Islet precursor cell (in vitro differentiated cells): ENCODE measurements at regions not wholly inside any gene's neighbourhood (a gene's known extent, or its start where the extent isn't known, plus 50 kb on each side); places are given as distances from the start of the nearest gene placed in this dataset.

Source experiments
- DNase-seq: peaks from one replicate; pipeline ENCODE4 v3.0.0-alpha.2; 2018

DNA sequence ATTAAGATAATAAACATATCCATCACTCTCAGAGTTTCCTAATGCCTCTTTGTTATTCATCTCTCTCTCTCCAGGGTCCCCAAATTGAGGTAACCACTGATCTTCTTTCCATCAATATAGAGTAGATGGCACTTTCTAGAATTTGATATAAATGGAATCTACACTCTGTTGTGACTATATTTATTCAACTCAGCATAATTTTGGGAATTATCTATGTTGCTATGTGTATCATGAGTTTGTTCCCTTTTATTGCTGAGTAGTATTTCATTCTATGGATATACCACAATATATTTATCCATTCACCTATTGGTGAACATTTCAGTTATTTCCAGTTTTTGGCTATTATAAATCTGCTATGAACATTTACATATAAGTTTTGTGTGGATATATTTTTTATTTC is 230.7 kb downstream of the HLX start:
- no peak for DNase-seq

DNA sequence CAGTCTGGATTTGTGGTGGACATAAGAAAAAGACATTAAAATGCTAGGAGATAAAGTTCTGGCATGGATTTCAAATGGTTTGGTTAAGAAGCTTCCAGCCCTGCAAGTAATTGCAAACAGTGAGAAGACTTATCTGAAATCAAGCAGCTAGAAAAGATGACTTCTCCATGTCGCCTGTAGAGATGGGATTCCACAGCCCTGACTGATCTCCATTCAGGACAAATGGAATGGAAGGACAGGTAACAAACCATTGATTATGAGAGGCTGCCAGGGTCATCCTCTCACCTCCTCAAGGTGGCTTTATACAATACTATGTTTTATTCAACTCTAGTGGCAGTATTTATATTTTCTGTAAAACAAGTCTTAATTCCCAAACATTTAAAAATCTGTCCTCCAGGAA is 237.9 kb downstream of the HLX start:
- no peak for DNase-seq

DNA sequence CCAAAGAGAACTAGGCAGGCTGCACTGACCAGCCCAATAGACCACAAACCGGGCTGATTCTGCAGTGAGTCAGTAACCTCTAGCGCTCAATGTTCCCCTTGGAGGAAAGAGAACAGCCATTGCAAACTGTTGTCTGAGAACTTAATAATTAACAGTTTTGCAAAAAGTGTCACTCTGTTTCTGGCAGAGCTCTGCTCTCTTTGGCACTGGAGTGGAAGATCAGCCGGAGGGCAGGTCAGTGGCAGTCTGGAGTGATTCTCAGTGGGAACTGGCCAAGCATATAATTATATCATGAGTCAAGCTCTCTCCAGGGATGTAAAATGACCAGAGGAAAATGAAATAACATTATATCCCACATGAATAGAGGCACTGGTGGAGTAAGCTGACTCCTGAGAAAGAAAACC is 238.3 kb downstream of the HLX start:
- peak; percentile 59 for DNase-seq

DNA sequence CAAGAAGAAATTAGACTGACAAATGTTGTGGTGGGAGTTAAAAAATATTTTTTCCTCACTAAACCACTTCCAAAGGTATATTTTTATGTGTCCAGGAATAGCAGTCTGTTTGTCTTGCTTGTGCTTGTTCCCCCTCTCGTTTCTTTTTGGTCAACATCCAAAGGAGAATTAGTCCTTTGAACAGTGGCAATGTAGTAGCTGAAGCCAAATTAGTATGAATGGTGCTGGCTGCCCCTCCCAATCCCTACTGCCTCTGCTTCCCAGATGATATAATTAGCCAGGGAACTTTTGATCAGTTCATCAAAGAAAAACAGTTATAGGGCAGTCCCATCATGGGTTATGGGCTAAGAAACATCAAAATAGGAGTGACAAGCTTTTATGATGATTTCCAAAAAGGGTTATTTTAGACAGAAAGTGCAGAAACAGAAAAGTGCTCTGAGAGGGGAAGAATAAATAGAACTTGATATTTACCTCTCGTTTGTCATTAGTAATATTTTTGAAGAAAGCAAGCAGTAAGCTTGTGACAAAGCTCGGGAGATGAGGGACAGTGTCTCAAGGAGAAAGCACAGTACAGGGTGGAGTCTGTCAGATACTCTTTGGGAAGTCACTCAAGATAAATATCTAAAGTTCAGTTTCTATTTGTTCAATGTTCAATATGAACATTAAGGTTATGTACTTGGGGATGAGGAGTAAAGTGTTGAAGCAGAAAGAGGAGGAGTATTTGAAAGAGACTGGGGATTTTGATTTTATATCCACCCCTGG is 239.1 kb downstream of the HLX start:
- no peak for DNase-seq

DNA sequence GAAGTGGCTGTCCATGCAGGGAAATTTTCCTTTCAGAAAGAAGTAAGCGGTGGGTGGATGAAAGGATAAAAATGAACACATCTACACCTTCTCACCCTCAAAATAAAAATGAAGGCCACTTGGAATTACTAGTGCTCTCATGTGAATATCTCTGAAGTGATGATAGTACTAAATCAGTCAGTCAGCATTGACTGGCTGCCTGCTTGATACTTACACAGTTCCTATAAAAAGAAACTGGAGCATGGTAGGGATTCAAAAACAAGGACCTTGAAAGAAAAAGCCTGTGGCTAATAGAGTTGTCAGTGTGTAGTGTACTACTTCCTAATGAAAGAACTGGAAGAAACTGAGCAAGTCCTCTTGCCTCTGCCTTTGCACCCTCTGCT is 239.7 kb downstream of the HLX start:
- DNase-seq, result no peak

DNA sequence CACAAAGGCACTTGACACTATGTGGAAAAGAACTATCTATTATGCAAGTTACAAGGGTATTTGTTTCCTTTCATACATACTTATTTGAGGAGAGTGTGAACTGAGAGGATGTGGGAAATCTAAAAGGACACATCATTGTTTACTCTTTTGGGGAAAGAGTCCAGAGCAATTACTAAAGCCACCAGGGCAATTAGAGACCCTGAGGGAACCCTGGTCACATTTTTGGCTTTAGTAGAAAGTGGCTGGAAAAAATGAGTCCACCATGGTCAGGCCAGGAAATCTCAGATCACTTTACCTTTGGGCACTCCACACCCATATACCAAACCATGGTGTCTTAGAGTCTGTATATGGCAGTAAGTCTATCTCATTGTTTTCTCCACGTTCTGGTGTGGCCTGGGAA is 243.3 kb downstream of the HLX start:
- no peak for DNase-seq

DNA sequence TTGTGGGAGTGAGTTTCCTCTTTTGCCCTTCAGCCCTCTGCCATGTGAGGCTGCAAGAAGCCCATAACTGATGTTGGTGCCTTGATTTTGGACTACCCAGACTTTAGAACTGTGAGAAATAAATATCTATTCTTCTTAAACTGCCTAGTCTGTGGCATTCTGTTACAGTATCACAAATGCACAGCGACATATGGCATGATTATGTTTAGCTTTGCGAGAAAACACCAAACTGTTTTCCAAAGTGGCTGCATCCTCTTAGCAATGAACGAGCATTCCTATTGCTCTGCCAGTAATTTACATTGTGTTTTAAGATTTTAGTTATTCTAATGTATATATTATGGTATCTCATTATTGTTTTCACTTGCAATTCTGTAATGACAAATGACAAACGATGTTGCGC is 246.7 kb downstream of the HLX start:
- DNase-seq, result no peak

DNA sequence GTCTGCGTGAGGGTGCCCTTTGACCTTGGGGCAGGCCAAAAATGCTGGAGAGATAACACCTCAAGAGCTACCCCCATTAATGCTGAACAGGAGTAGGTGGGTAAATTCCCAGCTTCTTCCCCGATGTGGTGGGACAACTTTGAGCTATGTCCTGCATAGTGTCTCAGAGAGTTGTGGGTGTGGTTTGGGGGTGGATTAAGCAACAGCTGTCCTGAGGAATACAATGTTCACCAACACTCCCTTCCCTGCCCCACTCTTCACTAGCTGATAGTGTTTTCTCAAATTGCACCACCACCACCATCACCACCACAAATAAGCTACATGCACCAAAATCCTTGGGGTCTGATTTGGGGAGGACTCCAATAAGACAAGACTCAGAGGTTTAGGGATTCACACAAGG is 258.4 kb downstream of the HLX start:
- DNase-seq, result no peak

DNA sequence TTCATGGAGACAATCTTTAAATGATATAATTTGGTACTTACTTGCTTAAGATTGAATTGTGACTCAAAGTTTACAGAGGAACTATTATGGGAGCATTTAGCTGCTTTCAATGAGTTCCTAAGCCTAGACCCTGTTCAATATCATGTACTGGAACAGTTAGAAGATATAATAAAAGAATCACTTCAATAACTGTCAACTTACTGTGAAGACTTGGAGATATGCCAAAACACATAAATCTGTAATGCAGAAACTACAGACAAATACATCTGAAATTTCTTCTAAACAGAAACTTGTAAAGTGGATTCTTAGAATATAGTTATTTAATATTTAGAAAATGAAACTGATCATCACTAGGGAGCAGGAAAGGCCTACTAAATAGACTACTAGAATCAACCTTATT is 259.3 kb downstream of the HLX start:
- DNase-seq, result no peak

DNA sequence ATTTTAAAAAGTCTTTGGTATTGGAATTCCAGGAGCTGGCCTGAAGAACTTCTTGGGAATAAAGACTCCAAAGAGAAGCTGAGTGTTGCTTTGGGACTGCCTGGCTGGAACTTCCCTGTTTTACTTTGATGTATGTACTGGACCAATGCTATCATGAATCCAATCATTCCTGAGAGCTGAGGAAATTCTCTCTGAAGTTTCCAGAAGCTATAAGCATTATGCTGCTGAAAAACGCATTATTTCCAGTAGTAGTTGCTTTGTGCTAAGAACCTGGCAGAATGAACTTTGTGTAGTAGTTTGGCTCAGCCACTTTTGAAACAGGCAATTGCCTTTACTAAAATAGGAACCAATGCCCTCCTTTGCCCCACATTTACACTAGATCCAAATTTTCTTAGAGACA is 260.7 kb downstream of the HLX start:
- DNase-seq, result no peak

DNA sequence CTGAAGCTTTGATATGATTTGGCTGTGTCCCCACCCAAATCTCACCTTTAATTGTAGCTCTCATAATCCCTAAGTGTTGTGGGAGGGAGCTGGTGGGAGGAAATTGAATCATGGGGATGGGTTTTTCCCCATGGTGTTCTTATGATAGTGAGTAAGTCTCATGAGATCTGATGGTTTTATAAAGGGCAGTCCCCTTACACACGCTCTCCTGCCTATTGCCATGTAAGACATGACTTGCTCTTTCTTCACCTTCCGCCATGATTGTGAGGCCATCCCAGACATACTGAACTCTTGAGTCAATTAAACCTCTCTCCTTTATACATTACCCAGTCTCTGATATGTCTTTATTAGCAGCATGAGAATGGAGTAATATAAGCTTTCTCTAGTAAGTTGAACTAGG is 261.9 kb downstream of the HLX start:
- DNase-seq, result no peak

DNA sequence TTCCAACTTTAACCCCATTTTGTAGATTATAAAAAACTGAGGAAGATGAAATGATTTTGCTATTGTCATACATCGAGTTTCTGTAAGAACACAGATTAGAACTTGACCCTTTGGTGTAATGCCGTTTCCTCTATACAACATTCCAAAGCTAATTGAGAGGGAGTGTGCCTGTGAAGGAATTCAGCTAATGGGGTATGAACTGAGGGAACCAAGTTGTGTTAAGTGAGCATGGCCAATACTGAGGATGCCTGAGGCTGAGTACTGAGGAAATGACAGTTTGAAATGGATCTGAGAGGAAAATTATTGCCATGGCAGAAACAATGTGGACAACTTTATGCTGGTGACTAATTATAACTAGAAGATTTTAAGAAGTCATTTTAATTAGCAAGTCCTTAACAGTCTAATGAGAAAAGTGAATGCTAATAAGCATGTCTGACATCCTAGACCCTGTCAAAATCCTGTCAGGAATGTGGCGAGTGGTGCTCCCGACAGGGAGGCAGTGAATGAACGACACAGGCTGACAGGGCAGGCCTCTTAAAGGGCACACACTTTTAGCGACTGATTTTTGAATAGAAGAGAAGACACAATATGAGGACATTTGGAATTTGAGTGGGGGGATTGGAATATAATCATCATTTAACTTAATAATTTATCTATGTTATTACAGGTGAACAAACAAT is 262.5 kb downstream of the HLX start:
- DNase-seq, result peak; percentile 72

DNA sequence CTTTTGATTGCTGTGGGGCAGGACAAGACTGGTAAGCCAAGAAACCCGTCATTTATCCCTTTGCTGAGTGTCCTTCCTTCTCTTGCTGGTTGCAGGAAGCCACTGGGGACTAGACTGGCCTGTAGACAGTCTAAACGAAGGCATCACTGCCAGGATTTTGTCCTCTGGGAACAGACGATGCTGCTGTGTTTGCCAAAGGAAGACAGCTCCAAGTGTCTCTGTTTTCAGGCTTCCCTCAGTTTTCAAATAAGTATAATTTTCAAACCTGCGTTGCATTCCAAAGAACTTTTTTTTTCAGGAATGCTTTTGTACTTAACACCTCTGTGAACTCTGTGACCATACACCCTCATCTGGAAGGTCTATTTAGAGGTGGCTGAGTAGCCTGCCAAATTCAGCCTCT is 269.4 kb downstream of the HLX start:
- no peak for DNase-seq

DNA sequence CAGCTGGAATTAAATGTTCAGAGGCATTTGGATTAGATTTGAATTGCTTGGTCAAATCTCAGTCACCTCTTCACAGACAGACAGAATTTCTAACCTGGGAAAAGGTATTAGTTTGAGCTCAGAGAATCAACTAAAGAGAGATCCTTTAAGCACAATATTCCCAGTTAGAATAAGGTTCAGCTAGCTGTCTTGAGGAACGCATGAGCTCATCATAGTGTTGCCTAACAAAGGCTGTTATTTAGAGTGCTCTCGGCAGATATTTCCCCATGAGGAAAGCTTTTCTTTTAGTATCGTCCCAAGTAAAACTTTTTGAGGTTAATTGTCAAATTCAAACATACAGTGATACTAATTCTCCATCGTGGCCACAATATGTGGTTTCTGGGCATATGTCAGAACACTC is 269.9 kb downstream of the HLX start:
- DNase-seq, result no peak

DNA sequence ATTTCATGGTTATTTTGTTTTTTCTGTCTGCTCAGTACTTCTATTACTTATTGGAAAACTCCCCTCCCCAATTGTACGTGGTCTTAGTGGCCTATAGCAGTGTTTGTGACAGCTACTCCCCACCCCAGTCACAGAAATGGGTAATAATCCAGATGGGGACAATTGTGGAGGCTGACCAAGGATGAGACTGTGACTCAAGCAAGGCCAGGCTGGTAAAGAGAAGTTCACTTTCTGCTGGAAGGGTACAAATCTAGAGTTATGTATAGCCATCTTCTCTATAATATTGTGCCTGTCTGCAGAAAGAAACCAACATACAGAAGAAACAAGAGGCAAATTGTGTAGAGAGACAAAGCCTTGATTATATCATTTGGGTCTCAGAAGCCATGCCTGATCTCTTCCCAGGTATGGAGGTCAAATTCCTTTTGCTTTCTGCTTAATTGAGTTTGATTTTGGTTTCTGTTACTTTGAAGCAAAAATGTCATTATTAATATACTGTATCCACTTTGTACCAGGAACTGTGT is 270.4 kb downstream of the HLX start:
- DNase-seq, result no peak

DNA sequence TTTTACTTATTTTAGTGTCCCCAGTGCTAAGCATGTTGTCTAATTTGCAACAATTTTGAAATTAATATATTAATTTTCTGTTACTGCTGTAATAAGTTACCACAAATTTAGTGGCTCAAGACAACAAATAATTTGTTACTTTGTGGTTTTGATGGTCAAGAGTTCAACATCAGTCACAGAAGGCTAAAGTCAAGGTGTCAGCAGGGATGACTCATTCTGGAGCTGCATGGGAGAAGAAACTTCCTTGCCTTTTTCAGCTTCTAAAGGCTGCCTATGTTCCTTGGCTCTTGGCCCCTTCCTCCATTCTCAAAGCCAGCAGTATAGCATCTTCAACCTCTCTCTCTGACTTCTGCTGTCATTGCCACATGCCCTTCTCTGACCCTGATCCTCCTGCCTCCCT is 271.8 kb downstream of the HLX start:
- DNase-seq, result no peak

DNA sequence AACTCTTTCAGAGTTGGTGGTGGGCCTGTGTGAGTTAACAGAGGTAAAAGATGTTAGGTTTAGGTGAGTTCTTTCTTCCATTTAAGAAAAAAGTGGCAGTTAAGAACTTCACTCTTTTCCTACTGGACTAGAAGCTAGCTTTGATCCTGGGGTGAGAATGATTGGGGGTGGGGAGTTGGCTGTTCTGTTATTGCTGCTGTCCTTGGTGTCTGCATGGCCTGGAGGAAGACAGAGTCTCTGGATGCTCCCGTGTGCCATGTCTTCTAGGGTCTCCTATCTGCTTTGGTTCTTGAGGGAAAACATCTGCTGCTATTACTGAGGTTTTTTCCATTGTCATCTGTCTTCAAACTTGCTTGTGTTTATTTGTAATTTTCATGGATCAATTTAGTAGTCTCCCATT is 275.7 kb downstream of the HLX start:
- DNase-seq, result no peak

DNA sequence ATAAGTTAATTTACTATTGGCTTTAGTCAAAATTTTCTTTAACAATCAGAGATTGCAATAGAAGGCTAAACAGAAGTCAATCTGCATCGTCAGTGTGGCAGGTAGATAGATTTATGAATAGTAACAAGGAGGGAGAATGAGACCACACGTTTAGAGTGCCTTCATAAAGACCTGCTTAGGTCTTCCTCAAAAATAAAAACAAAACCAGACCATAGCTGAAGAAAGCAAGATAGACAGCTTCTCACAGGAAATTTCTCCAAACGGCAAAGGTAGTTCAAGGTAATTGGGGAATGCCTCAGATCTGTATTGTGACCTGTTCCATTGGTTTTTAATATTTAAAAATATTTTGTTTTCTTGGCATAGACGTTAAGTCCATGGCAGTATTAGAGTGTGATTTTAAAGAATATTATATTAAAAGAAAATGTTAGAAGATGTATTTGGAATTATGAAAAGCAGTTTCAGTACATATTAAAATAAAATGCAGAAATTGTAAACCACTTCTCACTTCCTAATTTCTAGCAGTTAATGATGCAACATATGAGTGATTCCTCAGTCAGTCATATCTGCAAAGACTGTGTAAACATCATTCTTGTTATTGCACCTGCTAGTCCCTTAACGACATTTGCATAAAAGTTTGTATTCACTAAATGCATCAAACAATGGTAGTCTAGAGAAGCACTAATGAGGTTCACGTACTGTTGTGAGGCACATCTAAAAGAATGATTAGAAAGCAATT is 278.0 kb downstream of the HLX start:
- DNase-seq, result no peak

DNA sequence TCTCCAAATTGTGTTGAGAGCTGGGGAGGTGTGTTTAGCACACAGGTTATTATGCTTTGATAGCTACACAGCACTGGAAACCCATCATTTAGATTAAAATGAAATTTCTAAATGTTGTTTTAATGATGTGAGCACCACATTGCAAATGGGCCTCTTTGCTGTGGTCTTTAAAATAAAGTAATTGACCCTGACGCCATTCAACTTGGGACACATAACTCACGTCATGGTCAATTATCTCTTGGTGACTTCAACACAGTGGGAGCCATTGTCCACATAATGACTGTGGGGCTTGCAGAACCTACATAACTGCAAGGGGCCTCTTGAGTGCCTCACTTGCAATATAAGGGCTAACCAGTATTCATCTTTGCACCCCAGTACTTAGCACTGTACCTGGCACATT is 280.4 kb downstream of the HLX start:
- no peak for DNase-seq

DNA sequence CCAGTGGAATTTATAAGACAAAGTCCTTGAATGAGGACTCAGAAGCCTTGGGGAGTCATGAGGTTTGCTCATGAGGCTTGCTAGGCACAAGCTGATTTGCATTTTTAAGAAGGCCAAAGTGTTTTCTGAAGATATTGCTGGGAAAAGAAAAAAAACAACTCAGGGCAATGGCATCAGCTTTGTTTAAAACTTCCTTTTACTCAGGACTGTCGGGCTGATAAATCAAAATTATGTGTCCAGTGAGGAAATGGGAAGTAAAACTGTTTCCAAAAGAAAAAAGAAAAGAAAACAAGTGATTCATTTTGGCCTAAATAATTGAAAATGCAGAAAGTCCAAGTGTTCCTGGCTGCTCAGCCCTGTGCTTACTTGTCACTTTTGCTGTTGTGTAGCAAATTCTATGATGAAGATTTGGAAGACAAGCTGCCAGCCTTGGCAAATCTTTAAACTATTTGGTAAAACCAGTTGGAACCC is 282.4 kb downstream of the HLX start:
- DNase-seq, result no peak

DNA sequence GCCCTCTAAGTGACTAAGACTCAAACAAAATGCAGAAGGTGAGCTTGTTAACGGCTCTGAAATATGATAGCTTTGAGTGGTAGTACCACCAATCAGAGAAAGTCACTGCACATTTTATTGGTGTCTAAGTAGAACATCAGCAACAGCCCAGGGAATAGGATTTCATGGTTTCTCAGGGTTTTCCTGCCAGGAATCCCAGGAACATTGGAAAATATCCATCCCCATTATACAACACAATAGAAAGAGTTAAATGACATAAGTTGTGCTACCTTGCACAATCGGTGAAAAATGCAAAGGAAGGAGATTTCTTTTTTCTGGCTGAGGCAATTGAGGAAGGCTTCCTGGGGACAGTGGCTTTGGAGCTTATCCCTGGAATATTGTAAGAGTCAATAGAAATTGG is 283.1 kb downstream of the HLX start:
- DNase-seq, result no peak

DNA sequence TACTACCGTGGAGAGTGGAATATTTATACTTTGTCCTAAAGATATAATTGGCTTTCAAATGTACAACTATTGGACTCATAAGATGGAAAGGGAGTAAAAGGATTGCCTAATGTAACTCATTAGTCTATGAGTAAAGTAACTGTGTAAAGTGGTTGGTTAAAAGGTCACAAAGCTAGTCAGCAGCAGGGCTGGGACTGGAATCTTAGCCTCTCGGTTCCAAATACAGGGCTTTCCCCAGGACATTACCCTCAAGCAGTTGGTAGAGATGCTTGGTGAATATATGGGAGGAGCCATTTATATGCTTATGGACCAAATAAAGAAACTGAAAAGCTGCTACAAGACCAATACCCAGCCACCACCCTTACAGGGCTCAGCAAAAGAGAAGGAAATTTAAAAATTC is 283.7 kb downstream of the HLX start:
- no peak for DNase-seq

DNA sequence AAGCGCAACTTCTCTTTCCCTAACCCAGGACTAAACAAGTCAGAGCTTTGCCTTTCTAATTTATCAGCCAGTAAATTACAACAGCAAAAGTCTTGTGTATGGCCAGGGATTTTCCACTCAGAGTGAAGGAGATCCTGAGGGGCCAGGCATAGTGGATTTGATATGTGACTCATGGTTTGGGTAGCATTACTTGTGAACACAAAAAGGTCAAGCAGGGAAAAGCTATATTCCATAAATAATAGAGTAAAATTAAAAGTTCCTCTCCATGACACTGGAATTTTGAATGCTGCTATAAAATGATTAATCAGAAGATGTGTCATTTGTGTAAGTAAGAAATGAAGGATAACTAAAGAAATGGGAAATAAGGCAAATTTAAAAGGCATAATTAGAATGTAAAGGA is 284.8 kb downstream of the HLX start:
- DNase-seq, result no peak
